ENCODE measurements at regions not wholly inside any gene's neighbourhood (a gene's known extent, or its start where the extent isn't known, plus 50 kb on each side); places are given as distances from the start of the nearest gene placed in this dataset.

DNA sequence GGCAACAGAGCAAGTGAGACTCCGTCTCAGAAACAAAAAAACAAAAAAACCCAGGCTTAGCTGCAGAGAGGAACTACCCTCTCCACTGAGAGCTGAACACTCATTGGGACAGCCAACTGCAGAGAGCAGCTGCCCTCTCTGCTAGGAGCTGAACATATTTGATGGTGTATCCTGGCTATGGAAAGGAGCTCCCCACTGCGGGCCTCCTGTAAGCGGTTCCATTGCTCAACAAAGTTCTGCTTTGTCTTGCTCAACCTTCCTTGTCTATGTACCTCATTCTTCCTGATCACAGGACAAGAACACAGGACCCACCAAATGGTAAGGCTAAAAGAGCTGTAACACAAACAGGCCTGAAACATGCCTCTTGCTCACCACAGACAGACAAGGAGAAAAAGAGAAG is 246.3 kb upstream of the LRRTM4 start:
- no peak for TF ChIP-seq CTCF (IDR thresholded peaks at IDR 0.05)
- TF ChIP-seq ZFX (IDR thresholded peaks at IDR 0.05; ENCODE audit: borderline replicate concordance): no peak
